Gastroesophageal sphincter (tissue), 4 donors: ENCODE measurements at regions not wholly inside any gene's neighbourhood (a gene's known extent, or its start where the extent isn't known, plus 50 kb on each side); places are given as distances from the start of the nearest gene placed in this dataset.

Source experiments
- ATAC-seq: fragments of 150-250 bp; one replicate; pipeline ENCODE4 v1.9.1; 2016; ENCODE audit warnings: mild to moderate bottlenecking, moderate library complexity
- H3K27ac ChIP-seq, 4 donors: fragments of 200-600 bp; sonication (generic) in 3 of 4; 1 replicate in 3 of 4; 2 replicates in 1 of 4; pipeline ENCODE4 v1.5.1; 2016 to 2019
- H3K27me3 ChIP-seq: fragments of 200-600 bp; sonication (generic); one replicate; pipeline ENCODE4 v1.5.1; 2019
- H3K36me3 ChIP-seq, 2 donors: fragments of 200-600 bp; sonication (generic); one replicate each; pipeline ENCODE4 v1.5.1; 2019; ENCODE audit warnings: control low read depth in 1 of 2
- H3K4me1 ChIP-seq, 3 donors: fragments of 200-600 bp; sonication (generic); 1 replicate in 2 of 3; 2 replicates in 1 of 3; pipeline ENCODE4 v1.5.1; 2016 to 2019; ENCODE audit warnings: control low read depth in 2 of 3
- H3K4me3 ChIP-seq, 2 donors: fragments of 200-600 bp; sonication (generic); one replicate each; pipeline ENCODE4 v1.5.1; 2019; ENCODE audit warnings: mild to moderate bottlenecking in 1 of 2, moderate library complexity in 1 of 2
- H3K9me3 ChIP-seq, 3 donors: fragments of 200-600 bp; sonication (generic); one replicate each; pipeline ENCODE4 v1.5.1; 2017 to 2019; ENCODE audit warnings: control low read depth in 2 of 3
- CTCF ChIP-seq, 4 experiments: fragments of 200-600 bp in 2 of 4; fragments of 450-650 bp in 2 of 4; sonication (generic) in 1 of 4; IDR thresholded peaks; one replicate each; pipeline ENCODE4 v1.5.1; 2017 to 2019; ENCODE audit warnings: antibody characterized with exemption in 4 of 4, mild to moderate bottlenecking in 2 of 4, moderate library complexity in 2 of 4
- EP300 ChIP-seq: sonication (generic); formaldehyde crosslinking; IDR thresholded peaks from one replicate; pipeline ENCODE4 v1.6.1; 2017; ENCODE audit warnings: antibody characterized with exemption, mild to moderate bottlenecking
- POLR2A ChIP-seq, 2 donors: fragments of 450-650 bp; IDR thresholded peaks; one replicate each; pipeline ENCODE4 v1.6.1; 2017; ENCODE audit warnings: antibody characterized with exemption in 2 of 2, mild to moderate bottlenecking in 2 of 2, moderate library complexity in 1 of 2
- POLR2AphosphoS5 ChIP-seq: sonication (generic); formaldehyde crosslinking; IDR thresholded peaks from one replicate; pipeline ENCODE4 v1.6.1; 2017; ENCODE audit warnings: antibody characterized with exemption
- WGBS, 2 donors: methylation state at CpG; one replicate each; pipeline ENCODE4 v1.1.5; 2018; ENCODE audit warnings: low coverage in 1 of 2; 5-methylcytosine and 5-hydroxymethylcytosine counted together

- no peaks in the 10 kb centered on the region for H3K9me3 ChIP-seq
- no peaks in the 10 kb centered on the region for H3K36me3 ChIP-seq
- no peak for TF ChIP-seq POLR2A (IDR thresholded peaks at IDR 0.05)
- no peak for TF ChIP-seq EP300
- TF ChIP-seq CTCF (IDR thresholded peaks at IDR 0.05): no peak
- TF ChIP-seq POLR2AphosphoS5: no peak
- no peak overlapping the region for H3K4me3 ChIP-seq
- H3K27ac ChIP-seq: no peak overlapping the region
- H3K27me3 ChIP-seq: no peaks in the 10 kb centered on the region
- H3K4me1 ChIP-seq: no peaks in the 10 kb centered on the region
- WGBS, 2 donors: 91% methylated on average over 2 of the region's 2 CpGs; no CpG with 5 or more reads in 1 of the 2 donors
- ATAC-seq: no peak
Measured at GRCh38 chr16:56122251-56122650, 69.0 kb upstream of the GNAO1 start.

GRCh38 chr16:56121156-56121500 is 70.2 kb upstream of the GNAO1 start:
- TF ChIP-seq POLR2AphosphoS5: no peak
- TF ChIP-seq POLR2A (IDR thresholded peaks at IDR 0.05): no peak
- no peak for TF ChIP-seq CTCF (IDR thresholded peaks at IDR 0.05)
- TF ChIP-seq EP300: no peak
- no peaks in the 10 kb centered on the region for H3K9me3 ChIP-seq
- no peak overlapping the region for H3K27ac ChIP-seq
- no peak for ATAC-seq
- 100% methylated on average over 2 of the region's 2 CpGs for WGBS, 2 donors
- H3K36me3 ChIP-seq: no peaks in the 10 kb centered on the region
- no peaks in the 10 kb centered on the region for H3K27me3 ChIP-seq
- no peak overlapping the region for H3K4me3 ChIP-seq
- no peaks in the 10 kb centered on the region for H3K4me1 ChIP-seq

GRCh38 chr16:56120447-56121155 is 70.7 kb upstream of the GNAO1 start:
- H3K36me3 ChIP-seq: no peaks in the 10 kb centered on the region
- no peaks in the 10 kb centered on the region for H3K9me3 ChIP-seq
- no peak for ATAC-seq
- no peaks in the 10 kb centered on the region for H3K4me1 ChIP-seq
- H3K27ac ChIP-seq: no peak overlapping the region
- WGBS, 2 donors: 70 to 71% methylated on average over 3 of the region's 3 CpGs
- H3K27me3 ChIP-seq: no peaks in the 10 kb centered on the region
- no peak overlapping the region for H3K4me3 ChIP-seq
- no peak for TF ChIP-seq POLR2AphosphoS5
- no peak for TF ChIP-seq POLR2A (IDR thresholded peaks at IDR 0.05)
- no peak for TF ChIP-seq EP300
- TF ChIP-seq CTCF (IDR thresholded peaks at IDR 0.05): no peak

- 69 to 90% methylated on average over 2 of the region's 2 CpGs for WGBS, 2 donors
- H3K27me3 ChIP-seq: no peaks in the 10 kb centered on the region
Measured at GRCh38 chr16:56119133-56119532, 72.2 kb upstream of the GNAO1 start.

More at GRCh38 chr16:56119133-56119532, 72.2 kb upstream of the GNAO1 start:
- no peak for TF ChIP-seq POLR2AphosphoS5
- TF ChIP-seq POLR2A (IDR thresholded peaks at IDR 0.05): no peak
- TF ChIP-seq EP300: no peak
- no peak for TF ChIP-seq CTCF (IDR thresholded peaks at IDR 0.05)
- Histone ChIP-seq H3K36me3 (no peaks in the 10 kb centered on the region), H3K4me1 (no peaks in the 10 kb centered on the region), H3K4me3 (no peak overlapping the region), H3K9me3 (no peaks in the 10 kb centered on the region), H3K27ac (no peak overlapping the region)
- ATAC-seq: no peak
